ENCODE measurements at regions not wholly inside any gene's neighbourhood (a gene's known extent, or its start where the extent isn't known, plus 50 kb on each side); places are given as distances from the start of the nearest gene placed in this dataset.

GRCh38 chr14:104373855-104374717 lies 205.5 kb upstream of the C14orf180 start:
- DNase-seq: no peak

GRCh38 chr14:104374718-104375080 lies 204.9 kb upstream of the C14orf180 start:
- no peak for DNase-seq

- no peak for DNase-seq
These were observed 203.9 kb upstream of the C14orf180 start for GRCh38 chr14:104375551-104376201.

GRCh38 chr14:104376202-104377140 lies 203.1 kb upstream of the C14orf180 start:
- no peak for DNase-seq

GRCh38 chr14:104377256-104377655 lies 202.3 kb upstream of the C14orf180 start:
- DNase-seq: no peak

GRCh38 chr14:104378698-104379113 lies 200.9 kb upstream of the C14orf180 start:
- no peak for DNase-seq

- no peak for DNase-seq
These were observed 197.0 kb upstream of the C14orf180 start for GRCh38 chr14:104382361-104383087.

GRCh38 chr14:104383088-104383995 lies 196.2 kb upstream of the C14orf180 start:
- no peak for DNase-seq

GRCh38 chr14:104383996-104384775 lies 195.4 kb upstream of the C14orf180 start:
- DNase-seq: no peak

- no peak for DNase-seq
These were observed 194.8 kb upstream of the C14orf180 start for GRCh38 chr14:104384776-104385071.

- no peak for DNase-seq
These were observed 194.5 kb upstream of the C14orf180 start for GRCh38 chr14:104385111-104385510.

GRCh38 chr14:104385531-104386101 lies 193.9 kb upstream of the C14orf180 start:
- no peak for DNase-seq

- no peak for DNase-seq
These were observed 193.3 kb upstream of the C14orf180 start for GRCh38 chr14:104386151-104386841.

- no peak for DNase-seq
These were observed 192.2 kb upstream of the C14orf180 start for GRCh38 chr14:104387022-104388010.

- DNase-seq: no peak
These were observed 191.5 kb upstream of the C14orf180 start for GRCh38 chr14:104388011-104388521.

- DNase-seq: no peak
These were observed 190.8 kb upstream of the C14orf180 start for GRCh38 chr14:104388541-104389325.
